GM23338 (cell line): ENCODE measurements at regions not wholly inside any gene's neighbourhood (a gene's known extent, or its start where the extent isn't known, plus 50 kb on each side); places are given as distances from the start of the nearest gene placed in this dataset.

Source experiments
- ATAC-seq: fragments of 200-7000 bp; cut with Tn5 transposase; 3 replicates; pipeline ENCODE4 v1.9.1; 2020
- DNase-seq: peaks from one replicate; pipeline ENCODE4 v3.0.0-alpha.2; 2015; ENCODE audit warnings: low spot score
- H2AFZ ChIP-seq: fragments of 200-600 bp; sonication (generic); 2 replicates; pipeline ENCODE4 v1.8.0; 2016; ENCODE audit warnings: antibody characterized with exemption, mild to moderate bottlenecking, moderate library complexity
- H3F3A ChIP-seq: fragments of 200-600 bp; sonication (generic); replicated peaks from 2 replicates; pipeline ENCODE4 v1.8.0; 2017; ENCODE audit warnings: antibody characterized with exemption, mixed run types, low read depth
- H3K27ac ChIP-seq: fragments of 200-600 bp; sonication (generic); 2 replicates; pipeline ENCODE4 v1.6.1; 2016; ENCODE audit warnings: low read depth
- H3K27me3 ChIP-seq: fragments of 200-600 bp; sonication (generic); 2 replicates; pipeline ENCODE4 v1.8.0; 2016; ENCODE audit warnings: mild to moderate bottlenecking, mixed run types, moderate library complexity; ENCODE audit not compliant: insufficient read depth
- H3K36me3 ChIP-seq: fragments of 200-600 bp; sonication (generic); 2 replicates; pipeline ENCODE4 v1.8.0; 2016; ENCODE audit warnings: mild to moderate bottlenecking; ENCODE audit not compliant: insufficient read depth
- H3K4me1 ChIP-seq: fragments of 200-600 bp; sonication (generic); 2 replicates; pipeline ENCODE4 v1.8.0; 2016; ENCODE audit warnings: mild to moderate bottlenecking, moderate library complexity; ENCODE audit not compliant: insufficient read depth
- H3K4me2 ChIP-seq: fragments of 200-600 bp; sonication (generic); 2 replicates; pipeline ENCODE4 v1.7.1; 2017; ENCODE audit warnings: mixed run types
- H3K4me3 ChIP-seq: fragments of 200-600 bp; sonication (generic); 2 replicates; pipeline ENCODE4 v1.6.1; 2016; ENCODE audit warnings: mixed run types
- H3K79me2 ChIP-seq: fragments of 200-600 bp; sonication (generic); replicated peaks from 2 replicates; pipeline ENCODE4 v1.8.0; 2017; ENCODE audit warnings: mild to moderate bottlenecking; ENCODE audit not compliant: insufficient read depth
- H3K9me2 ChIP-seq: fragments of 200-600 bp; sonication (generic); 2 replicates; pipeline ENCODE4 v1.8.0; 2017; ENCODE audit not compliant: insufficient read depth
- H4K20me1 ChIP-seq: fragments of 200-600 bp; sonication (generic); replicated peaks from 2 replicates; pipeline ENCODE4 v1.8.0; 2017; ENCODE audit warnings: mild to moderate bottlenecking; ENCODE audit not compliant: insufficient read depth
- H3K27ac Mint-ChIP-seq: 2 replicates; pipeline ENCODE4 v1.8.0; 2020; ENCODE audit warnings: inconsistent platforms, mild to moderate bottlenecking, moderate library complexity, mixed read lengths
- H3K27me3 Mint-ChIP-seq: 3 replicates; pipeline ENCODE4 v1.8.0; 2022; ENCODE audit warnings: low read depth, mild to moderate bottlenecking, moderate library complexity, mixed read lengths, inconsistent platforms; ENCODE audit not compliant: insufficient read depth, poor library complexity
- H3K36me3 Mint-ChIP-seq: 3 replicates; pipeline ENCODE4 v1.8.0; 2021; ENCODE audit warnings: low read depth, mild to moderate bottlenecking, inconsistent platforms, moderate library complexity, mixed read lengths
- H3K4me1 Mint-ChIP-seq: 3 replicates; pipeline ENCODE4 v1.8.0; 2020; ENCODE audit warnings: mild to moderate bottlenecking, inconsistent platforms, mixed read lengths
- H3K4me3 Mint-ChIP-seq: 3 replicates; pipeline ENCODE4 v1.8.0; 2021; ENCODE audit warnings: moderate library complexity, mild to moderate bottlenecking, inconsistent platforms, mixed read lengths
- H3K9me3 Mint-ChIP-seq: 3 replicates; pipeline ENCODE4 v1.8.0; 2020; ENCODE audit warnings: moderate library complexity, mild to moderate bottlenecking, inconsistent platforms, mixed read lengths
- CREB1 ChIP-seq: fragments of 250-450 bp; sonication (Bioruptor Pico); IDR thresholded peaks from 2 replicates; pipeline ENCODE4 v1.5.0; 2020; ENCODE audit warnings: low read depth, mild to moderate bottlenecking, moderate library complexity
- CTCF ChIP-seq, 2 experiments: fragments of 200-600 bp in 1 of 2; sonication (generic) in 1 of 2; conservative IDR thresholded peaks; 2 replicates each; pipeline versions ENCODE4 v1.5.1 to v1.6.1; 2016 to 2017; ENCODE audit warnings: antibody characterized with exemption in 2 of 2, low read depth in 2 of 2, mild to moderate bottlenecking in 2 of 2, moderate library complexity in 1 of 2
- ETS1 ChIP-seq: IDR thresholded peaks from 2 replicates; pipeline ENCODE4 v1.6.1; 2016; ENCODE audit warnings: antibody characterized with exemption
- EZH2 ChIP-seq: fragments of 200-600 bp; sonication (generic); IDR thresholded peaks from one replicate; pipeline ENCODE4 v1.8.0; 2017; ENCODE audit warnings: antibody characterized with exemption, mild to moderate bottlenecking, low read depth; ENCODE audit not compliant: unreplicated experiment
- EZH2phosphoT487 ChIP-seq: fragments of 200-600 bp; sonication (generic); IDR thresholded peaks from one replicate; pipeline ENCODE4 v1.8.1; 2018; ENCODE audit warnings: antibody characterized with exemption; ENCODE audit not compliant: unreplicated experiment
- JUNB ChIP-seq: IDR thresholded peaks from one replicate; pipeline ENCODE4 v1.6.1; 2016; ENCODE audit warnings: antibody characterized with exemption; ENCODE audit not compliant: unreplicated experiment
- NANOG ChIP-seq: IDR thresholded peaks from 2 replicates; pipeline ENCODE4 v1.6.1; 2016; ENCODE audit warnings: antibody characterized with exemption, borderline replicate concordance
- POLR2AphosphoS5 ChIP-seq: IDR thresholded peaks from 2 replicates; pipeline ENCODE4 v1.6.1; 2016; ENCODE audit warnings: antibody characterized with exemption, low read depth
- REST ChIP-seq: IDR thresholded peaks from one replicate; pipeline ENCODE4 v1.6.1; 2018; ENCODE audit warnings: antibody characterized with exemption; ENCODE audit not compliant: unreplicated experiment
- STAT1 ChIP-seq: IDR thresholded peaks from one replicate; pipeline ENCODE4 v1.6.1; 2016; ENCODE audit warnings: antibody characterized with exemption; ENCODE audit not compliant: unreplicated experiment
- ZNF114 ChIP-seq: fragments of 250-450 bp; sonication (Bioruptor Pico); IDR thresholded peaks from 2 replicates; pipeline ENCODE4 v1.5.0; 2020; ENCODE audit warnings: mild to moderate bottlenecking, moderate library complexity
- ZNF331 ChIP-seq: fragments of 250-450 bp; sonication (Bioruptor Pico); IDR thresholded peaks from 2 replicates; pipeline ENCODE4 v1.5.0; 2020; ENCODE audit warnings: low read depth, mild to moderate bottlenecking, moderate library complexity
- ZNF462 ChIP-seq: fragments of 250-450 bp; sonication (Bioruptor Pico); IDR thresholded peaks from 2 replicates; pipeline ENCODE4 v1.5.0; 2020; ENCODE audit warnings: mild to moderate bottlenecking, moderate library complexity

GRCh38 chr12:39010406-39010805, 105.0 kb upstream of the CPNE8 start:
- Mint-ChIP-seq H3K4me3 (no peak overlapping the region), H3K27ac (no peak overlapping the region), H3K36me3 (no peaks in the 10 kb centered on the region), H3K27me3 (no peaks in the 10 kb centered on the region), H3K4me1 (peaks cover 6% of the 10 kb centered on the region; the same call in 2 of the 3 replicates), H3K9me3 (no peaks in the 10 kb centered on the region)
- Histone ChIP-seq H3K79me2 (no peaks in the 10 kb centered on the region), H3K4me2 (no peak overlapping the region), H4K20me1 (no peaks in the 10 kb centered on the region), H2AFZ (no peak overlapping the region), H3K4me1 (0 out of 2 replicates have a peak, but pooled peaks cover 5% of the 10 kb centered on the region), H3K4me3 (no peak overlapping the region), H3K36me3 (no peaks in the 10 kb centered on the region), H3F3A (no peaks in the 10 kb centered on the region), H3K9me2 (no peaks in the 10 kb centered on the region; the same call in 1 of the 2 replicates), H3K27me3 (no peaks in the 10 kb centered on the region), H3K27ac (no peak overlapping the region)
- no peak for DNase-seq
- no peak for TF ChIP-seq ZNF331
- no peak for TF ChIP-seq JUNB
- no peak for TF ChIP-seq ETS1
- TF ChIP-seq ZNF462 (CRISPR knock-in tag) = no peak
- no peak for TF ChIP-seq REST
- no peak for TF ChIP-seq EZH2phosphoT487
- no peak for TF ChIP-seq POLR2AphosphoS5
- TF ChIP-seq STAT1 = no peak
- no peak for TF ChIP-seq ZNF114 (CRISPR knock-in tag)
- no peak for TF ChIP-seq NANOG
- no peak for TF ChIP-seq CREB1 (CRISPR knock-in tag)
- TF ChIP-seq EZH2 = no peak
- no peak for TF ChIP-seq CTCF (conservative IDR thresholded peaks at IDR 0.05; ENCODE audit: low read depth in 2 of 2)
- ATAC-seq = no peak
